IPS-18a (cell line): ENCODE measurements at regions not wholly inside any gene's neighbourhood (a gene's known extent, or its start where the extent isn't known, plus 50 kb on each side); places are given as distances from the start of the nearest gene placed in this dataset.

Experiments
- H3K27ac ChIP-seq: one replicate; pipeline ENCODE4 v1.5.1; 2013; ENCODE audit warnings: low read length
- H3K27me3 ChIP-seq: one replicate; pipeline ENCODE4 v1.6.1; 2013; ENCODE audit warnings: mild to moderate bottlenecking, low read length; ENCODE audit not compliant: control insufficient read depth, insufficient read depth
- H3K36me3 ChIP-seq: one replicate; pipeline ENCODE4 v1.6.1; 2013; ENCODE audit warnings: low read depth, low read length; ENCODE audit not compliant: control insufficient read depth
- H3K4me1 ChIP-seq: one replicate; pipeline ENCODE4 v1.6.1; 2013; ENCODE audit warnings: low read depth, low read length; ENCODE audit not compliant: control insufficient read depth
- H3K4me3 ChIP-seq: one replicate; pipeline ENCODE4 v1.5.1; 2013; ENCODE audit warnings: low read length
- H3K9ac ChIP-seq: one replicate; pipeline ENCODE4 v1.6.1; 2013; ENCODE audit warnings: mild to moderate bottlenecking, low read length, moderate library complexity
- H3K9me3 ChIP-seq: one replicate; pipeline ENCODE4 v1.6.1; 2013; ENCODE audit warnings: low read depth, low read length; ENCODE audit not compliant: control insufficient read depth

- Histone ChIP-seq H3K27ac (no peak overlapping the region), H3K9me3 (no peaks in the 10 kb centered on the region), H3K4me3 (no peak overlapping the region), H3K36me3 (no peaks in the 10 kb centered on the region), H3K27me3 (no peaks in the 10 kb centered on the region), H3K4me1 (peaks cover 11% of the 10 kb centered on the region), H3K9ac (no peak overlapping the region)
These were observed 1134.0 kb upstream of the LRRN3 start for GRCh38 chr7:109956916-109957315.

GRCh38 chr7:109963741-109964140 lies 1127.2 kb upstream of the LRRN3 start:
- H3K9me3 ChIP-seq: no peaks in the 10 kb centered on the region
- no peaks in the 10 kb centered on the region for H3K36me3 ChIP-seq
- no peak overlapping the region for H3K9ac ChIP-seq
- H3K4me3 ChIP-seq: no peak overlapping the region
- H3K27me3 ChIP-seq: no peaks in the 10 kb centered on the region
- H3K4me1 ChIP-seq: no peaks in the 10 kb centered on the region
- H3K27ac ChIP-seq: no peak overlapping the region

GRCh38 chr7:109964780-109965179 lies 1126.1 kb upstream of the LRRN3 start:
- H3K4me1 ChIP-seq: no peaks in the 10 kb centered on the region
- H3K27me3 ChIP-seq: no peaks in the 10 kb centered on the region
- no peak overlapping the region for H3K9ac ChIP-seq
- no peak overlapping the region for H3K4me3 ChIP-seq
- no peak overlapping the region for H3K27ac ChIP-seq
- no peaks in the 10 kb centered on the region for H3K36me3 ChIP-seq
- H3K9me3 ChIP-seq: no peaks in the 10 kb centered on the region

- H3K4me1 ChIP-seq: no peaks in the 10 kb centered on the region
- H3K4me3 ChIP-seq: no peak overlapping the region
- H3K27ac ChIP-seq: no peak overlapping the region
- H3K9me3 ChIP-seq: no peaks in the 10 kb centered on the region
- H3K36me3 ChIP-seq: no peaks in the 10 kb centered on the region
- no peaks in the 10 kb centered on the region for H3K27me3 ChIP-seq
- no peak overlapping the region for H3K9ac ChIP-seq
These were observed 1123.5 kb upstream of the LRRN3 start for GRCh38 chr7:109967406-109967805.

GRCh38 chr7:109983618-109984017 lies 1107.3 kb upstream of the LRRN3 start:
- peaks cover 6% of the 10 kb centered on the region for H3K4me1 ChIP-seq
- H3K27ac ChIP-seq: no peak overlapping the region
- H3K36me3 ChIP-seq: no peaks in the 10 kb centered on the region
- H3K27me3 ChIP-seq: no peaks in the 10 kb centered on the region
- H3K9ac ChIP-seq: no peak overlapping the region
- H3K4me3 ChIP-seq: no peak overlapping the region
- peaks cover 8% of the 10 kb centered on the region for H3K9me3 ChIP-seq

GRCh38 chr7:109984729-109985128 lies 1106.2 kb upstream of the LRRN3 start:
- peaks cover 8% of the 10 kb centered on the region for H3K9me3 ChIP-seq
- H3K27me3 ChIP-seq: no peaks in the 10 kb centered on the region
- H3K36me3 ChIP-seq: no peaks in the 10 kb centered on the region
- no peak overlapping the region for H3K9ac ChIP-seq
- no peak overlapping the region for H3K27ac ChIP-seq
- H3K4me1 ChIP-seq: peaks cover 6% of the 10 kb centered on the region
- H3K4me3 ChIP-seq: no peak overlapping the region

GRCh38 chr7:109986701-109987100 lies 1104.2 kb upstream of the LRRN3 start:
- H3K27me3 ChIP-seq: no peaks in the 10 kb centered on the region
- no peak overlapping the region for H3K4me3 ChIP-seq
- no peak overlapping the region for H3K27ac ChIP-seq
- H3K9ac ChIP-seq: no peak overlapping the region
- H3K36me3 ChIP-seq: no peaks in the 10 kb centered on the region
- H3K9me3 ChIP-seq: peaks cover 8% of the 10 kb centered on the region
- H3K4me1 ChIP-seq: no peaks in the 10 kb centered on the region

GRCh38 chr7:109996411-109996810 lies 1094.5 kb upstream of the LRRN3 start:
- Histone ChIP-seq H3K9ac (no peak overlapping the region), H3K4me1 (no peaks in the 10 kb centered on the region), H3K9me3 (no peaks in the 10 kb centered on the region), H3K36me3 (no peaks in the 10 kb centered on the region), H3K4me3 (no peak overlapping the region), H3K27me3 (no peaks in the 10 kb centered on the region), H3K27ac (no peak overlapping the region)

GRCh38 chr7:109996927-109997326 lies 1094.0 kb upstream of the LRRN3 start:
- Histone ChIP-seq H3K9ac (no peak overlapping the region), H3K27ac (no peak overlapping the region), H3K36me3 (no peaks in the 10 kb centered on the region), H3K9me3 (no peaks in the 10 kb centered on the region), H3K27me3 (no peaks in the 10 kb centered on the region), H3K4me1 (no peaks in the 10 kb centered on the region), H3K4me3 (no peak overlapping the region)

- no peaks in the 10 kb centered on the region for H3K4me1 ChIP-seq
- H3K9me3 ChIP-seq: no peaks in the 10 kb centered on the region
- H3K4me3 ChIP-seq: no peak overlapping the region
- H3K36me3 ChIP-seq: no peaks in the 10 kb centered on the region
- H3K27ac ChIP-seq: no peak overlapping the region
- no peak overlapping the region for H3K9ac ChIP-seq
- H3K27me3 ChIP-seq: no peaks in the 10 kb centered on the region
These were observed 1093.1 kb upstream of the LRRN3 start for GRCh38 chr7:109997837-109998236.

GRCh38 chr7:110001254-110001938 lies 1089.5 kb upstream of the LRRN3 start:
- H3K4me3 ChIP-seq: no peak overlapping the region
- H3K36me3 ChIP-seq: no peaks in the 10 kb centered on the region
- no peak overlapping the region for H3K27ac ChIP-seq
- H3K9ac ChIP-seq: no peak overlapping the region
- no peaks in the 10 kb centered on the region for H3K27me3 ChIP-seq
- H3K9me3 ChIP-seq: no peaks in the 10 kb centered on the region
- H3K4me1 ChIP-seq: no peaks in the 10 kb centered on the region

GRCh38 chr7:110003827-110004226 lies 1087.1 kb upstream of the LRRN3 start:
- Histone ChIP-seq H3K4me3 (no peak overlapping the region), H3K27me3 (no peaks in the 10 kb centered on the region), H3K36me3 (no peaks in the 10 kb centered on the region), H3K4me1 (no peaks in the 10 kb centered on the region), H3K9ac (no peak overlapping the region), H3K27ac (no peak overlapping the region), H3K9me3 (no peaks in the 10 kb centered on the region)
